ENCODE measurements at regions not wholly inside any gene's neighbourhood (a gene's known extent, or its start where the extent isn't known, plus 50 kb on each side); places are given as distances from the start of the nearest gene placed in this dataset.
A peak's percentile ranks its signal among the peaks of the same experiment; 100 is the strongest.
"Not testable (repeated sequence)": the region's sequence is repeated elsewhere in the genome, so short reads cannot be mapped to it uniquely, and the experiment has no call there.

DNA sequence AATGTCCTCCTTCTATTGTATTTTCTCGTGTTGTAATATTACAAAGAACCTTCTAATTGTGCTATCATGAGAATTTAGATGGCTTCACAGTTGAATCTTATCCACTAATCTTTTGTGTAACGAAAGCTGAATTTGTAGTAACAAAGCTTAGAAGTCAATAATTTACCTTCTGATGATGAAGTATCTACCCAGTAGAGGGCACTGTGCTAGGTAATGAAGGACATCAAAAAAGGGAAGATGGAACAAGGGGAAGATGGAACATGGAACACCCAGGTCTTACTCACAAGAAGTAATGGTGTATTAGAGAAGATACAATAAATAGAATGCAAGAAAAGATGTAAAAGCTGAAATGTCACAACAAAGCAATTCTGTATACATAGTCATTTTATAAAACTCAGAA, 131.0 kb upstream of the CCNG1 start:
- DNase-seq, result no peak

DNA sequence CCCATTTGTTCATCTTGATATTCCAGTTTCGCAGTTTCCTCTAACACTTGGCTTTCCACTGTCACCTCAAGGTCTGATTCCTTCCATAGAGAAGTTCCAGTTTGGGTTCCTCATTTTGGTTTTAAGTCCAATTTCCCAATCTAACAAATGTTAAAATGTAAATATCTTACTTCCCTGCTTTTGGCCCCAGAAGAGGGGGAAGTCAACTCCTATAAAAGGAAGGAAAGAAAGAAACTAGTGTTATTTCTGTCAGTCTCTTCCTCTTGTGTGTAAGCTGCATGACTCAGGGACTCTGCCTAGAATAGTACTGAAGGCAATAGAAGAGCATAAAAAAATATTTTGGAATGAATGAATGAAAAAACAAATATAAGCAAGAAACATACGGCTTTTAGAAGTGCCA, 127.5 kb upstream of the CCNG1 start:
- DNase-seq, result no peak

- DNase-seq, result no peak
Observed at GRCh38 chr5:163310997-163311396, 126.4 kb upstream of the CCNG1 start.

GRCh38 chr5:163312598-163312997, 124.8 kb upstream of the CCNG1 start:
- DNase-seq, result no peak

- not testable (repeated sequence) for DNase-seq
Observed at GRCh38 chr5:163313049-163313448, 124.3 kb upstream of the CCNG1 start.

GRCh38 chr5:163316374-163316773, 121.0 kb upstream of the CCNG1 start:
- DNase-seq, result not testable (repeated sequence)

- DNase-seq, result no peak
Observed at GRCh38 chr5:163318707-163319106, 118.7 kb upstream of the CCNG1 start.

GRCh38 chr5:163321511-163321910, 115.9 kb upstream of the CCNG1 start:
- no peak for DNase-seq

GRCh38 chr5:163330723-163331668, 106.4 kb upstream of the CCNG1 start:
- no peak for DNase-seq

- not testable (repeated sequence) for DNase-seq
Observed at GRCh38 chr5:163336074-163336473, 101.3 kb upstream of the CCNG1 start.

GRCh38 chr5:163339148-163339547, 98.2 kb upstream of the CCNG1 start:
- no peak for DNase-seq

GRCh38 chr5:163340378-163340777, 97.0 kb upstream of the CCNG1 start:
- DNase-seq, result not testable (repeated sequence)

DNA sequence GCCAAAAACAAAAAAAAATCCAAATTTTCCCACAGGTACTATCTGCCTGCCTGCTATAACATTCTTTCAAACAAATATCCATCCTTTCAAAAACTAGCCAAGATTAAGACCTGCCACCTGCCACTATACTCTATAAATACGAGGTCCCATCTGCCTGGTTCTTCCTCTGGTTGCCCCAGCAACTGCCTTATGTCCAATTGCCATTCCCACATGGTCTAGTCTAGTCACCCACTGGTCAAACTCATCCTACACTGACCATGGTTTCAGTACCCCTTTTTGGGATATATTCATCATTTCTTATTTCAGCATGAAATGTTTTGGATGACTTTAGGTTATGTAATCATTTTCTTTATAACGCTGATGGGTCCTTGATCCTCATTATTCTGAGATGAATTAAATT, 95.1 kb upstream of the CCNG1 start:
- no peak for DNase-seq

GRCh38 chr5:163345216-163345615, 92.2 kb upstream of the CCNG1 start:
- no peak for DNase-seq

- DNase-seq, result peak; percentile 4
Observed at GRCh38 chr5:163347671-163348070, 89.7 kb upstream of the CCNG1 start.

DNA sequence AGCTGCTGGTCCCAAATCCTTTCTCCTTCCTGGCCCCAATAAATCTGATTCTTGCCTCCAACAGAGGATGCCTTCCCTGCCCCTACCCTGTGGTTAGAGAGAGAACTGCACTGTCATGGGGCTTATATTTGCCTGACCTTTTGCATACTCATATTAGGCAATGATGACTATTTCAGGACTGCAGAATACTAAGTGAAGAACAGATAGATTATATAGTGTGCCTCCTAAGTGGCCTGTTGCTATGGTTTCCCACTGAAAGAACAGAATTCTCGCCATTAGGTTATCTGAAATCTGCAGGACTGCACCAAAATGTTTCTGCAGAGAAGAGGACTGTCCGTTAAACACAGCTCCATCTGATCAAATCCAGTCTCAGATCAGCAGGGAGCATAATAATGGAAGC, 87.3 kb upstream of the CCNG1 start:
- no peak for DNase-seq

DNA sequence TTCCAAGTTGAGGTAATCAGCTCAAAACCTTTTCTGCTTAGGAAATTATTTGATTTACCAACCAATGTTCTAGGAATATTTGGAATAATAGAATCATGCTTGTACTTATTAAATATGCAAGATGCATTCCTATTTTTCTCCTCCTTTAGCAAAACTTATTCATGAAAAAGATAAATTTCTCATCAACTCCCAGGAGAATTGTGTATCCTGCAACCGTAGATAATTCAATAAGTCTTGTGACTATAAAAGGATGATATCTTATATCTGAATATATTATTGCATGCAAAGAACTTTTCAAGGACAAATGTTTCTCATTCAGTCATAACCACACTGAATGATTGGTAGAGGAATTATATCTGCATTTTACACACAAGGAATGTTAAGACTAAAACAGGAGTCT, 84.9 kb upstream of the CCNG1 start:
- DNase-seq, result no peak

- not testable (repeated sequence) for DNase-seq
Observed at GRCh38 chr5:163355811-163356210, 81.6 kb upstream of the CCNG1 start.

GRCh38 chr5:163357636-163358035, 79.8 kb upstream of the CCNG1 start:
- no peak for DNase-seq

DNA sequence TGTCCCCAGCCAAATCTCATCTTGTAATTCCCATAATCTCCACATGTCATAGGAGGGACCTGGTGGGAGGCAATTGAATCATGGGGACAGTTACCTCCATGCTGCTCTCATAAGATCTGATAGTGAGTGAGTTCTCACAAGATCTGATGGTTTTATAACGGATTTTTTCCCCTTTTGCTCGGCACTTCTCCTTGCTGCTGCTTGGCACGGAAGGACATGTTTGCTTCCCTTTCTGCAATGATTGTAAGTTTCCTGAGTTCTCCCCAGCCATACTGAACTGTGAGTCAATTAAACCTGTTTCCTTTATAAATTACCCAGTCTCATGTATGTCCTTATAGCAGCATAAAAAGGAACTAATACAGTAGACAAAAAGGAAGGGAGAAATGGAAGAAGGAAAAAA, 76.7 kb upstream of the CCNG1 start:
- no peak for DNase-seq

DNA sequence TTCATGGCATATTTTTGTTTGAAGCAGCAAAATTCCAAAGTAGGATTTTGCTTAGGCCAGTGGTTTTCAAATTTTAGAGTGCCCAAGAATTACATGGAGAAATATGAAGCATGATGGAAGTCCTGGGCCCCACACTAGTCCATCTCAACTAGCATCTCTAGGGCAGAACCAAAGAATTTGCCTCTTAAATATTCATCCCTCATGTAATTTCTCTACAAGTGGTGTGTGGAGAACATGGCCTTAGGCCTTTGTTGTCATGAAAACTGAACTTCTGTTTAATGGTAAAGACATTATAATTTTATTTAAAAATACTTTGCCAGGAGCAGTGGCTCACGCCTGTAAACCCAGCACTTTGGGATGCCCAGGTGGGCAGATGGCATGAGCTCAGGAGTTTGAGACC, 75.9 kb upstream of the CCNG1 start:
- DNase-seq, result no peak

DNA sequence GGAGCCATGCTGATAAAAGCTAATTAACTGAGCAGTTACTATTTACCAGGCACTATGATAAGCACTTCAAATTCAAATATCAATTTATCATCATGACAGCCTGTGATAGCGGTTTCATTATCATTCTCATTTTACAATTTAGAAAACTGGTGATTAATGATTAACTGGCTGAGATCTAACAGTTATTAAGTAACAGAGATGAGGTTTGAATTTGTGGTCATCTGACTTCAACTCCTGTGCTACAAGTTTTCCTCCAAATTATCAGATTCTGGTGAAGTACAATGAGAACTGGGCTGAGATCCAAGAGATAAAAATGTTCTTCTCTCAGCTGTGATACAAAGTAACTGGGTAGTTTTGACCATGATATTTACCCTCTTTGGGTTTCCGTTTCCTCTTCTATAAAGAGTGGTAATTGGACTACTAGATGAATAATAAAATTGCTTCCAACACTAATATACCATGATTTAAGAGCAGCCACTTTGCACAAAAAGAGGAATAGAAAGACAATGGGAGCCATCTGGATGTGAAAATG, 74.5 kb upstream of the CCNG1 start:
- peak; percentile 7 for DNase-seq

DNA sequence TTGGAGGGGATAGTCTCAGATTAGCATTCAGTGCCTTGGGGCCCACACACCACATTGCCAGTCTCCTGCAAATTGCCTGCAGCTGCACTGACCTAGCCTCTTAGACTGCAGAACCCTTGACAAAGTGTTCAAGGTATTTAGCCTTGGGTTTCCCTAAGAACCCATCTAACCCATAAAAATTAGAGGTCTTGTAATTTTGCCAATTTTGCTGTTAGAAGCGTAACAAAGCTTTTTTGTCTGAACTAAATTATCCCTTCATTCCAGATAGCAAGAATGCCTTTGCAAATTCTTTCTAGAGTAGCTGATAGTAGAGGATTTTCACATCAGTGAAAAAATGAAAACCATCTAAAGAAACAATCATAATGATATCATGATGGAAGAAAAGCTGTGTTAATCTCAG, 74.0 kb upstream of the CCNG1 start:
- DNase-seq, result no peak

GRCh38 chr5:163366757-163367156, 70.6 kb upstream of the CCNG1 start:
- no peak for DNase-seq
